WTC11 (cell line): ENCODE measurements at regions not wholly inside any gene's neighbourhood (a gene's known extent, or its start where the extent isn't known, plus 50 kb on each side); places are given as distances from the start of the nearest gene placed in this dataset.

Experiments used
- ATAC-seq: fragments of 200-7000 bp; cut with Tn5 transposase; 2 replicates; pipeline ENCODE4 v1.10.0; 2021; ENCODE audit warnings: mild to moderate bottlenecking, moderate library complexity
- CTCF ChIA-PET: fragments of 300-600 bp; sonication (Branson Sonifier 250); formaldehyde crosslinking; loops from one replicate; lab custom pipeline; 2021; ENCODE audit warnings: antibody characterized with exemption; lab: Charles Lee
- POLR2A ChIA-PET: fragments of 350-600 bp; sonication (Branson Sonifier 250); formaldehyde crosslinking; loops from one replicate; lab custom pipeline; 2021; ENCODE audit warnings: antibody characterized with exemption; lab: Charles Lee
- DNase-seq: peaks from one replicate; pipeline ENCODE4 v3.0.0; 2021; ENCODE audit warnings: low spot score
- H3K27ac Mint-ChIP-seq: 2 replicates; pipeline ENCODE4 v1.8.0; 2021; ENCODE audit warnings: mixed read lengths
- H3K27me3 Mint-ChIP-seq: 2 replicates; pipeline ENCODE4 v1.8.0; 2021; ENCODE audit warnings: low read depth, mild to moderate bottlenecking, moderate library complexity, mixed read lengths
- H3K36me3 Mint-ChIP-seq: 2 replicates; pipeline ENCODE4 v1.8.0; 2021; ENCODE audit warnings: mixed read lengths
- H3K4me1 Mint-ChIP-seq: 2 replicates; pipeline ENCODE4 v1.8.0; 2022; ENCODE audit warnings: mixed read lengths
- H3K4me3 Mint-ChIP-seq: 2 replicates; pipeline ENCODE4 v1.8.0; 2021; ENCODE audit warnings: mild to moderate bottlenecking, moderate library complexity, mixed read lengths
- H3K9me3 Mint-ChIP-seq: 2 replicates; pipeline ENCODE4 v1.8.0; 2021; ENCODE audit warnings: mixed read lengths
- CBFB ChIP-seq: sonication (generic); formaldehyde crosslinking; IDR thresholded peaks from 2 replicates; pipeline ENCODE4 v1.8.1; 2022; ENCODE audit warnings: mild to moderate bottlenecking, low read depth, missing genetic modification reagents
- CREM ChIP-seq: sonication (generic); formaldehyde crosslinking; IDR thresholded peaks from 2 replicates; pipeline ENCODE4 v1.8.1; 2022; ENCODE audit warnings: mild to moderate bottlenecking, missing genetic modification reagents, moderate library complexity
- ESRRA ChIP-seq: sonication (generic); formaldehyde crosslinking; IDR thresholded peaks from 2 replicates; pipeline ENCODE4 v1.8.1; 2022; ENCODE audit warnings: mild to moderate bottlenecking, missing genetic modification reagents, borderline replicate concordance
- GTF2I ChIP-seq: fragments of 250-450 bp; sonication (Bioruptor Pico); conservative IDR thresholded peaks from 2 replicates; pipeline ENCODE4 v1.4.0; 2021; ENCODE audit warnings: mild to moderate bottlenecking
- HMGA2 ChIP-seq: fragments of 250-450 bp; sonication (Bioruptor Pico); IDR thresholded peaks from 2 replicates; pipeline ENCODE4 v1.4.0; 2021; ENCODE audit warnings: mild to moderate bottlenecking, moderate library complexity
- IRF2 ChIP-seq: sonication (generic); formaldehyde crosslinking; IDR thresholded peaks from 2 replicates; pipeline ENCODE4 v1.8.0; 2022; ENCODE audit warnings: low read depth, missing genetic modification reagents, borderline replicate concordance
- RORB ChIP-seq: fragments of 250-450 bp; sonication (Bioruptor Pico); IDR thresholded peaks from 2 replicates; pipeline ENCODE4 v1.9.0; 2021; ENCODE audit warnings: mild to moderate bottlenecking
- TEAD1 ChIP-seq: sonication (generic); formaldehyde crosslinking; IDR thresholded peaks from 2 replicates; pipeline ENCODE4 v1.8.0; 2022; ENCODE audit warnings: mild to moderate bottlenecking, missing genetic modification reagents
- TEAD4 ChIP-seq: sonication (generic); formaldehyde crosslinking; IDR thresholded peaks from 2 replicates; pipeline ENCODE4 v1.8.0; 2022; ENCODE audit warnings: mild to moderate bottlenecking, missing genetic modification reagents
- ZNF138 ChIP-seq: sonication (generic); formaldehyde crosslinking; conservative IDR thresholded peaks from 2 replicates; pipeline ENCODE4 v1.8.1; 2022; ENCODE audit warnings: mild to moderate bottlenecking, moderate library complexity, missing genetic modification reagents
- ZNF263 ChIP-seq: sonication (generic); formaldehyde crosslinking; IDR thresholded peaks from 2 replicates; pipeline ENCODE4 v1.8.1; 2022; ENCODE audit warnings: low read depth, mild to moderate bottlenecking, moderate library complexity, missing genetic modification reagents
- ZNF396 ChIP-seq: fragments of 250-450 bp; sonication (Bioruptor Pico); IDR thresholded peaks from 2 replicates; pipeline ENCODE4 v1.8.0; 2021; ENCODE audit warnings: mild to moderate bottlenecking, moderate library complexity, borderline replicate concordance
- ZNF416 ChIP-seq: fragments of 250-450 bp; sonication (Bioruptor Pico); IDR thresholded peaks from 2 replicates; pipeline ENCODE4 v1.9.0; 2021; ENCODE audit warnings: mild to moderate bottlenecking, inconsistent platforms
- TF ChIP-seq, protein P1 (sequence below): sonication (generic); formaldehyde crosslinking; IDR thresholded peaks from 2 replicates; pipeline ENCODE4 v1.8.1; 2023; ENCODE audit warnings: mild to moderate bottlenecking, missing genetic modification reagents, borderline replicate concordance
- TF ChIP-seq, protein P2 (sequence below): fragments of 250-450 bp; sonication (Bioruptor Pico); IDR thresholded peaks from 2 replicates; pipeline ENCODE4 v1.9.0; 2021; ENCODE audit warnings: mild to moderate bottlenecking, borderline replicate concordance
- TF ChIP-seq, protein P3 (sequence below): sonication (generic); formaldehyde crosslinking; IDR thresholded peaks from 2 replicates; pipeline ENCODE4 v1.8.1; 2022; ENCODE audit warnings: missing genetic modification reagents, borderline replicate concordance
- TF ChIP-seq, protein P4 (sequence below): sonication (generic); formaldehyde crosslinking; IDR thresholded peaks from 2 replicates; pipeline ENCODE4 v1.8.0; 2023; ENCODE audit warnings: mild to moderate bottlenecking, missing genetic modification reagents
- TF ChIP-seq, protein P5 (sequence below): sonication (generic); formaldehyde crosslinking; IDR thresholded peaks from 2 replicates; pipeline ENCODE4 v1.8.0; 2022; ENCODE audit warnings: mild to moderate bottlenecking, missing genetic modification reagents
- TF ChIP-seq, protein P6 (sequence below): sonication (generic); formaldehyde crosslinking; IDR thresholded peaks from 2 replicates; pipeline ENCODE4 v1.8.1; 2023; ENCODE audit warnings: mild to moderate bottlenecking, missing genetic modification reagents

DNA sequence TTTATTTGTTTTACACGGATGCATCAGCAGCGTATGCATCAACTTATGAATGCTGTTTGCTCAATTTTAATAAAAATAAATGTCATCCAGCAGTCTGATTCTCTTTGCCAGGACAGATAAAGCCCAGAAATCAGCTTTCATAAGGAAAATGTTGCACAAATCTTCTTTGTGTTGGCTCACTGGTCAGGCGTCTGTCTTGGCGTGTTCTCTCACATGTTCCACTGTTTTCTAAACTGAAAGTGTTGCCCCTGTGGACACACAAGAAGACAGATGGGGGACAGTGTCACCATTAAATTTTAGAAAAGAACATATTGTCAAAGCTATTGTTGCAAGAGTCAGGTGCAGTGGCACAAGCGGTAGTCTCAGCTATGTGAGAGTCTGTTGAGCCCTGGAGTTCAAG lies 316.2 kb downstream of the CENPC start (continued):
- TF ChIP-seq, protein P1, sequence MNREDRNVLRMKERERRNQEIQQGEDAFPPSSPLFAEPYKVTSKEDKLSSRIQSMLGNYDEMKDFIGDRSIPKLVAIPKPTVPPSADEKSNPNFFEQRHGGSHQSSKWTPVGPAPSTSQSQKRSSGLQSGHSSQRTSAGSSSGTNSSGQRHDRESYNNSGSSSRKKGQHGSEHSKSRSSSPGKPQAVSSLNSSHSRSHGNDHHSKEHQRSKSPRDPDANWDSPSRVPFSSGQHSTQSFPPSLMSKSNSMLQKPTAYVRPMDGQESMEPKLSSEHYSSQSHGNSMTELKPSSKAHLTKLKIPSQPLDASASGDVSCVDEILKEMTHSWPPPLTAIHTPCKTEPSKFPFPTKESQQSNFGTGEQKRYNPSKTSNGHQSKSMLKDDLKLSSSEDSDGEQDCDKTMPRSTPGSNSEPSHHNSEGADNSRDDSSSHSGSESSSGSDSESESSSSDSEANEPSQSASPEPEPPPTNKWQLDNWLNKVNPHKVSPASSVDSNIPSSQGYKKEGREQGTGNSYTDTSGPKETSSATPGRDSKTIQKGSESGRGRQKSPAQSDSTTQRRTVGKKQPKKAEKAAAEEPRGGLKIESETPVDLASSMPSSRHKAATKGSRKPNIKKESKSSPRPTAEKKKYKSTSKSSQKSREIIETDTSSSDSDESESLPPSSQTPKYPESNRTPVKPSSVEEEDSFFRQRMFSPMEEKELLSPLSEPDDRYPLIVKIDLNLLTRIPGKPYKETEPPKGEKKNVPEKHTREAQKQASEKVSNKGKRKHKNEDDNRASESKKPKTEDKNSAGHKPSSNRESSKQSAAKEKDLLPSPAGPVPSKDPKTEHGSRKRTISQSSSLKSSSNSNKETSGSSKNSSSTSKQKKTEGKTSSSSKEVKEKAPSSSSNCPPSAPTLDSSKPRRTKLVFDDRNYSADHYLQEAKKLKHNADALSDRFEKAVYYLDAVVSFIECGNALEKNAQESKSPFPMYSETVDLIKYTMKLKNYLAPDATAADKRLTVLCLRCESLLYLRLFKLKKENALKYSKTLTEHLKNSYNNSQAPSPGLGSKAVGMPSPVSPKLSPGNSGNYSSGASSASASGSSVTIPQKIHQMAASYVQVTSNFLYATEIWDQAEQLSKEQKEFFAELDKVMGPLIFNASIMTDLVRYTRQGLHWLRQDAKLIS (CRISPR knock-in tag), result no peak
- TF ChIP-seq RORB, result no peak
- TF ChIP-seq, protein P2, sequence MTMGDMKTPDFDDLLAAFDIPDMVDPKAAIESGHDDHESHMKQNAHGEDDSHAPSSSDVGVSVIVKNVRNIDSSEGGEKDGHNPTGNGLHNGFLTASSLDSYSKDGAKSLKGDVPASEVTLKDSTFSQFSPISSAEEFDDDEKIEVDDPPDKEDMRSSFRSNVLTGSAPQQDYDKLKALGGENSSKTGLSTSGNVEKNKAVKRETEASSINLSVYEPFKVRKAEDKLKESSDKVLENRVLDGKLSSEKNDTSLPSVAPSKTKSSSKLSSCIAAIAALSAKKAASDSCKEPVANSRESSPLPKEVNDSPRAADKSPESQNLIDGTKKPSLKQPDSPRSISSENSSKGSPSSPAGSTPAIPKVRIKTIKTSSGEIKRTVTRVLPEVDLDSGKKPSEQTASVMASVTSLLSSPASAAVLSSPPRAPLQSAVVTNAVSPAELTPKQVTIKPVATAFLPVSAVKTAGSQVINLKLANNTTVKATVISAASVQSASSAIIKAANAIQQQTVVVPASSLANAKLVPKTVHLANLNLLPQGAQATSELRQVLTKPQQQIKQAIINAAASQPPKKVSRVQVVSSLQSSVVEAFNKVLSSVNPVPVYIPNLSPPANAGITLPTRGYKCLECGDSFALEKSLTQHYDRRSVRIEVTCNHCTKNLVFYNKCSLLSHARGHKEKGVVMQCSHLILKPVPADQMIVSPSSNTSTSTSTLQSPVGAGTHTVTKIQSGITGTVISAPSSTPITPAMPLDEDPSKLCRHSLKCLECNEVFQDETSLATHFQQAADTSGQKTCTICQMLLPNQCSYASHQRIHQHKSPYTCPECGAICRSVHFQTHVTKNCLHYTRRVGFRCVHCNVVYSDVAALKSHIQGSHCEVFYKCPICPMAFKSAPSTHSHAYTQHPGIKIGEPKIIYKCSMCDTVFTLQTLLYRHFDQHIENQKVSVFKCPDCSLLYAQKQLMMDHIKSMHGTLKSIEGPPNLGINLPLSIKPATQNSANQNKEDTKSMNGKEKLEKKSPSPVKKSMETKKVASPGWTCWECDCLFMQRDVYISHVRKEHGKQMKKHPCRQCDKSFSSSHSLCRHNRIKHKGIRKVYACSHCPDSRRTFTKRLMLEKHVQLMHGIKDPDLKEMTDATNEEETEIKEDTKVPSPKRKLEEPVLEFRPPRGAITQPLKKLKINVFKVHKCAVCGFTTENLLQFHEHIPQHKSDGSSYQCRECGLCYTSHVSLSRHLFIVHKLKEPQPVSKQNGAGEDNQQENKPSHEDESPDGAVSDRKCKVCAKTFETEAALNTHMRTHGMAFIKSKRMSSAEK (CRISPR knock-in tag), result no peak

DNA sequence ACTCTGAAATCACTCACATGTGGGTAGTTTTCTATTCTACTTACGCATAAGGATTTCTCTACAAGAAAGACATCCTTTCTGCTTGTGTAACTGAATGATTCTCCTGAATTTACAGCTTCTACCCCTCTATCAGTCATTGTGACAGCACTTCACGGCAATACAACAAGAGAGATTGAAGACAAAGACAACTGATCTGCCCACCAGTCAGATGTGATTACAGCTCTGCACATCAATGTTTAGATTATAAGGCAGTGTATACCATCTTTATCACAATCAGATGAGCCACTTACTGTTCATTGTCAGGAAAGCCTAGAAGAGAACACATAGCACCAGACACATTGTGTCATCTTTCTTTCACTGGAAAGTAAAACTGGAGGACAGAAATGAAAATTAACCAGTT lies 324.4 kb downstream of the CENPC start:
- Mint-ChIP-seq H3K4me3 (no peak overlapping the region), H3K27me3 (no peaks in the 10 kb centered on the region), H3K4me1 (no peaks in the 10 kb centered on the region), H3K36me3 (no peaks in the 10 kb centered on the region), H3K9me3 (no peaks in the 10 kb centered on the region), H3K27ac (no peak overlapping the region)
- no peak for DNase-seq
- CTCF ChIA-PET, result no interaction called here
- POLR2A ChIA-PET, result no interaction called here
- no peak for ATAC-seq
- TF ChIP-seq CBFB (CRISPR knock-in tag), result no peak
- TF ChIP-seq, protein P3, sequence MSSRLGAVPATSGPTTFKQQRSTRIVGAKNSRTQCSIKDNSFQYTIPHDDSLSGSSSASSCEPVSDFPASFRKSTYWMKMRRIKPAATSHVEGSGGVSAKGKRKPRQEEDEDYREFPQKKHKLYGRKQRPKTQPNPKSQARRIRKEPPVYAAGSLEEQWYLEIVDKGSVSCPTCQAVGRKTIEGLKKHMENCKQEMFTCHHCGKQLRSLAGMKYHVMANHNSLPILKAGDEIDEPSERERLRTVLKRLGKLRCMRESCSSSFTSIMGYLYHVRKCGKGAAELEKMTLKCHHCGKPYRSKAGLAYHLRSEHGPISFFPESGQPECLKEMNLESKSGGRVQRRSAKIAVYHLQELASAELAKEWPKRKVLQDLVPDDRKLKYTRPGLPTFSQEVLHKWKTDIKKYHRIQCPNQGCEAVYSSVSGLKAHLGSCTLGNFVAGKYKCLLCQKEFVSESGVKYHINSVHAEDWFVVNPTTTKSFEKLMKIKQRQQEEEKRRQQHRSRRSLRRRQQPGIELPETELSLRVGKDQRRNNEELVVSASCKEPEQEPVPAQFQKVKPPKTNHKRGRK (CRISPR knock-in tag), result no peak
- no peak for TF ChIP-seq IRF2
- TF ChIP-seq ESRRA, result no peak
- TF ChIP-seq RORB, result no peak
- TF ChIP-seq HMGA2 (CRISPR knock-in tag), result no peak
- no peak for TF ChIP-seq TEAD4
- TF ChIP-seq ZNF396 (CRISPR knock-in tag), result no peak
- TF ChIP-seq ZNF416 (CRISPR knock-in tag), result no peak
- TF ChIP-seq ZNF138 (CRISPR knock-in tag), result no peak
- no peak for TF ChIP-seq ZNF263 (CRISPR knock-in tag)
- TF ChIP-seq TEAD1 (CRISPR knock-in tag), result no peak
- TF ChIP-seq, protein P4, sequence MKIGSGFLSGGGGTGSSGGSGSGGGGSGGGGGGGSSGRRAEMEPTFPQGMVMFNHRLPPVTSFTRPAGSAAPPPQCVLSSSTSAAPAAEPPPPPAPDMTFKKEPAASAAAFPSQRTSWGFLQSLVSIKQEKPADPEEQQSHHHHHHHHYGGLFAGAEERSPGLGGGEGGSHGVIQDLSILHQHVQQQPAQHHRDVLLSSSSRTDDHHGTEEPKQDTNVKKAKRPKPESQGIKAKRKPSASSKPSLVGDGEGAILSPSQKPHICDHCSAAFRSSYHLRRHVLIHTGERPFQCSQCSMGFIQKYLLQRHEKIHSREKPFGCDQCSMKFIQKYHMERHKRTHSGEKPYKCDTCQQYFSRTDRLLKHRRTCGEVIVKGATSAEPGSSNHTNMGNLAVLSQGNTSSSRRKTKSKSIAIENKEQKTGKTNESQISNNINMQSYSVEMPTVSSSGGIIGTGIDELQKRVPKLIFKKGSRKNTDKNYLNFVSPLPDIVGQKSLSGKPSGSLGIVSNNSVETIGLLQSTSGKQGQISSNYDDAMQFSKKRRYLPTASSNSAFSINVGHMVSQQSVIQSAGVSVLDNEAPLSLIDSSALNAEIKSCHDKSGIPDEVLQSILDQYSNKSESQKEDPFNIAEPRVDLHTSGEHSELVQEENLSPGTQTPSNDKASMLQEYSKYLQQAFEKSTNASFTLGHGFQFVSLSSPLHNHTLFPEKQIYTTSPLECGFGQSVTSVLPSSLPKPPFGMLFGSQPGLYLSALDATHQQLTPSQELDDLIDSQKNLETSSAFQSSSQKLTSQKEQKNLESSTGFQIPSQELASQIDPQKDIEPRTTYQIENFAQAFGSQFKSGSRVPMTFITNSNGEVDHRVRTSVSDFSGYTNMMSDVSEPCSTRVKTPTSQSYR (CRISPR knock-in tag), result no peak
- TF ChIP-seq, protein P5, sequence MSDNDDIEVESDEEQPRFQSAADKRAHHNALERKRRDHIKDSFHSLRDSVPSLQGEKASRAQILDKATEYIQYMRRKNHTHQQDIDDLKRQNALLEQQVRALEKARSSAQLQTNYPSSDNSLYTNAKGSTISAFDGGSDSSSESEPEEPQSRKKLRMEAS (CRISPR knock-in tag), result no peak
- TF ChIP-seq CREM, result no peak
- no peak for TF ChIP-seq GTF2I (CRISPR knock-in tag)
- TF ChIP-seq, protein P6, sequence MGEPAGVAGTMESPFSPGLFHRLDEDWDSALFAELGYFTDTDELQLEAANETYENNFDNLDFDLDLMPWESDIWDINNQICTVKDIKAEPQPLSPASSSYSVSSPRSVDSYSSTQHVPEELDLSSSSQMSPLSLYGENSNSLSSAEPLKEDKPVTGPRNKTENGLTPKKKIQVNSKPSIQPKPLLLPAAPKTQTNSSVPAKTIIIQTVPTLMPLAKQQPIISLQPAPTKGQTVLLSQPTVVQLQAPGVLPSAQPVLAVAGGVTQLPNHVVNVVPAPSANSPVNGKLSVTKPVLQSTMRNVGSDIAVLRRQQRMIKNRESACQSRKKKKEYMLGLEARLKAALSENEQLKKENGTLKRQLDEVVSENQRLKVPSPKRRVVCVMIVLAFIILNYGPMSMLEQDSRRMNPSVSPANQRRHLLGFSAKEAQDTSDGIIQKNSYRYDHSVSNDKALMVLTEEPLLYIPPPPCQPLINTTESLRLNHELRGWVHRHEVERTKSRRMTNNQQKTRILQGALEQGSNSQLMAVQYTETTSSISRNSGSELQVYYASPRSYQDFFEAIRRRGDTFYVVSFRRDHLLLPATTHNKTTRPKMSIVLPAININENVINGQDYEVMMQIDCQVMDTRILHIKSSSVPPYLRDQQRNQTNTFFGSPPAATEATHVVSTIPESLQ (CRISPR knock-in tag), result no peak
